ENCODE measurements at regions not wholly inside any gene's neighbourhood (a gene's known extent, or its start where the extent isn't known, plus 50 kb on each side); places are given as distances from the start of the nearest gene placed in this dataset.
"Not testable (repeated sequence)": the region's sequence is repeated elsewhere in the genome, so short reads cannot be mapped to it uniquely, and the experiment has no call there.

- no peak for DNase-seq
Measured at GRCh38 chr4:1589098-1589497, 95.0 kb downstream of the FAM53A start.

- no peak for DNase-seq
Measured at GRCh38 chr4:1588306-1588705, 95.8 kb downstream of the FAM53A start.

- no peak for DNase-seq
Measured at GRCh38 chr4:1584498-1584897, 99.6 kb downstream of the FAM53A start.

- DNase-seq = no peak
Measured at GRCh38 chr4:1583859-1584258, 100.3 kb downstream of the FAM53A start.

- DNase-seq = no peak
Measured at GRCh38 chr4:1583051-1583785, 100.9 kb downstream of the FAM53A start.

GRCh38 chr4:1582227-1582626, 101.9 kb downstream of the FAM53A start:
- DNase-seq = no peak

- DNase-seq = not testable (repeated sequence)
Measured at GRCh38 chr4:1581164-1581894, 102.8 kb downstream of the FAM53A start.

GRCh38 chr4:1580692-1581012, 103.5 kb downstream of the FAM53A start:
- DNase-seq = not testable (repeated sequence)

GRCh38 chr4:1579901-1580691, 104.0 kb downstream of the FAM53A start:
- DNase-seq = no peak

- no peak for DNase-seq
Measured at GRCh38 chr4:1579001-1579900, 104.9 kb downstream of the FAM53A start.

- no peak for DNase-seq
Measured at GRCh38 chr4:1578251-1578773, 105.8 kb downstream of the FAM53A start.

- no peak for DNase-seq
Measured at GRCh38 chr4:1577822-1578217, 106.3 kb downstream of the FAM53A start.

- no peak for DNase-seq
Measured at GRCh38 chr4:1576961-1577821, 106.9 kb downstream of the FAM53A start.

GRCh38 chr4:1576304-1576960, 107.7 kb downstream of the FAM53A start:
- DNase-seq = no peak

- DNase-seq = no peak
Measured at GRCh38 chr4:1575418-1576303, 108.5 kb downstream of the FAM53A start.

GRCh38 chr4:1574601-1575417, 109.3 kb downstream of the FAM53A start:
- DNase-seq = no peak

GRCh38 chr4:1573830-1574459, 110.2 kb downstream of the FAM53A start:
- no peak for DNase-seq

All from left kidney (tissue), 1 donor.